GM12878 (cell line): ENCODE measurements at regions not wholly inside any gene's neighbourhood (a gene's known extent, or its start where the extent isn't known, plus 50 kb on each side); places are given as distances from the start of the nearest gene placed in this dataset.

ENCODE experiments used
- ATAC-seq: fragments of 200-7000 bp; cut with Tn5 transposase; 3 replicates; pipeline ENCODE4 v1.9.1; 2020; ENCODE audit warnings: mild to moderate bottlenecking, moderate library complexity
- BruUV-seq: library from RNA; stranded (reverse); fragments of 400-500 nt; replicated peaks from 2 replicates; lab custom pipeline; 2021; lab: Mats Ljungman, UMichigan
- CTCF ChIA-PET: fragments of 300-600 bp; sonication (Branson Sonifier 250); formaldehyde crosslinking; extraction: SDS; loops from one replicate; lab custom pipeline; 2021; ENCODE audit warnings: inconsistent platforms; lab: Yijun Ruan, JAX
- POLR2A ChIA-PET: fragments of 350-600 bp; formaldehyde crosslinking; extraction: SDS; loops from one replicate; lab custom pipeline; 2021; ENCODE audit warnings: inconsistent platforms; lab: Charles Lee
- RAD21 ChIA-PET: fragments of 300-600 bp; sonication (Branson Sonifier 250); formaldehyde crosslinking; loops from one replicate; lab custom pipeline; 2023; ENCODE audit warnings: antibody characterized with exemption; ENCODE audit not compliant: unreplicated experiment; lab: Charles Lee
- SMC1A ChIA-PET: fragments of 300-600 bp; sonication (Branson Sonifier 250); formaldehyde crosslinking; loops from one replicate; lab custom pipeline; 2023; ENCODE audit not compliant: unreplicated experiment, uncharacterized antibody; lab: Charles Lee
- DNase-seq: peaks from one replicate; pipeline ENCODE4 v3.0.0-alpha.2; 2011; ENCODE audit warnings: low read depth, low spot score
- FAIRE-seq: peaks from 3 replicates; lab custom pipeline; 2011; peaks lifted over from hg19 to GRCh38; lab: Jason Lieb, UNC
- H2AFZ ChIP-seq: 2 replicates; pipeline ENCODE4 v1.6.0; 2011; ENCODE audit warnings: low read depth, low read length, control low read depth; ENCODE audit not compliant: control insufficient read depth
- H3K27ac ChIP-seq: 2 replicates; pipeline ENCODE4 v1.5.1; 2011; ENCODE audit warnings: control low read depth; ENCODE audit not compliant: control insufficient read depth, insufficient read depth
- H3K27me3 ChIP-seq, 2 experiments: replicated peaks in 1 of 2; 2 replicates each; pipeline versions ENCODE4 v1.6.0 to v1.6.1; 2011; ENCODE audit warnings: low read length in 1 of 2; ENCODE audit not compliant: control insufficient read depth in 2 of 2, insufficient read depth in 2 of 2
- H3K36me3 ChIP-seq, 2 experiments: 2 replicates each; pipeline ENCODE4 v1.5.1; 2011; ENCODE audit warnings: low read length in 1 of 2; ENCODE audit not compliant: control insufficient read depth in 2 of 2, insufficient read depth in 2 of 2
- H3K4me1 ChIP-seq: 2 replicates; pipeline ENCODE4 v1.6.1; 2011; ENCODE audit warnings: mild to moderate bottlenecking, low read length, moderate library complexity, mixed read lengths; ENCODE audit not compliant: control insufficient read depth, insufficient read depth
- H3K4me2 ChIP-seq: 2 replicates; pipeline ENCODE4 v1.6.0; 2011; ENCODE audit warnings: control low read depth; ENCODE audit not compliant: control insufficient read depth, insufficient read depth
- H3K4me3 ChIP-seq: fragments of 200-600 bp; sonication (generic); 2 replicates; pipeline ENCODE4 v1.5.1; 2016
- H3K79me2 ChIP-seq: 2 replicates; pipeline ENCODE4 v1.6.0; 2011; ENCODE audit warnings: low read length; ENCODE audit not compliant: control insufficient read depth, insufficient read depth
- H3K9ac ChIP-seq: 2 replicates; pipeline ENCODE4 v1.8.0; 2011; ENCODE audit warnings: low read length, control low read depth, mixed read lengths; ENCODE audit not compliant: control insufficient read depth, insufficient read depth
- H3K9me3 ChIP-seq: replicated peaks from 3 replicates; pipeline ENCODE4 v1.5.1; 2011; ENCODE audit warnings: mild to moderate bottlenecking, low read length; ENCODE audit not compliant: control insufficient read depth, insufficient read depth
- H4K20me1 ChIP-seq: 2 replicates; pipeline ENCODE4 v1.6.0; 2011; ENCODE audit not compliant: control insufficient read depth, insufficient read depth
- CTCF ChIP-seq, 3 experiments: IDR thresholded peaks in 2 of 3; conservative IDR thresholded peaks in 1 of 3; 2 replicates each; pipeline ENCODE4 v1.5.1; 2011; ENCODE audit warnings: low read depth in 3 of 3, low read length in 3 of 3, mild to moderate bottlenecking in 3 of 3, control low read depth in 2 of 3, moderate library complexity in 2 of 3, inconsistent platforms in 1 of 3, mixed read lengths in 1 of 3; ENCODE audit not compliant: control insufficient read depth in 2 of 3, insufficient read depth in 1 of 3; ENCODE audit errors: extremely low read depth in 1 of 3
- IRF3 ChIP-seq: fragments of 450-650 bp; IDR thresholded peaks from 2 replicates; pipeline ENCODE4 v1.6.1; 2014; ENCODE audit warnings: mild to moderate bottlenecking
- SMC3 ChIP-seq: IDR thresholded peaks from 2 replicates; pipeline ENCODE4 v1.6.1; 2011; ENCODE audit warnings: low read length, improper control_type of control experiment, borderline replicate concordance
- SUPT20H ChIP-seq: IDR thresholded peaks from 2 replicates; pipeline ENCODE4 v1.6.1; 2011; ENCODE audit warnings: low read depth, mild to moderate bottlenecking, low read length, moderate library complexity, borderline replicate concordance; ENCODE audit not compliant: control insufficient read depth
- WRNIP1 ChIP-seq: IDR thresholded peaks from 2 replicates; pipeline ENCODE4 v1.6.1; 2011; ENCODE audit warnings: low read depth, low read length, improper control_type of control experiment, borderline replicate concordance
- WGBS: methylation state at CpG from one replicate; pipeline ENCODE4 v1.1.6; 2016; ENCODE audit warnings: low lambda C conversion rate; ENCODE audit not compliant: insufficient replicate concordance, insufficient coverage; ENCODE audit errors: missing lambda C conversion rate; 5-methylcytosine and 5-hydroxymethylcytosine counted together
- in situ Hi-C: fragments of 300-500 bp; cut with MboI; formaldehyde crosslinking; loops from 9 replicates; pipeline ENCODE4 v1.14.3; 2018; ENCODE audit warnings: mixed read lengths
- intact Hi-C: fragments of 100-400 bp; cut with micrococcal nuclease; formaldehyde crosslinking; loops from one replicate; pipeline ENCODE4 v1.14.2; 2022; ENCODE audit not compliant: unreplicated experiment

- RAD21 ChIA-PET = interaction anchor here (1.0 to 2.6 kb wide), 4 partner anchors 8 to 129 kb away, joined by 3 to 12 read pairs (median 4); no protein-coding TSS in a partner anchor
- Histone ChIP-seq H3K4me2 (no peak overlapping the region), H3K36me3 (no peaks in the 10 kb centered on the region), H3K79me2 (no peaks in the 10 kb centered on the region), H3K4me3 (no peak overlapping the region), H3K27me3 (no peaks in the 10 kb centered on the region), H3K9me3 (no peaks in the 10 kb centered on the region), H3K27ac (no peak overlapping the region), H3K9ac (no peak overlapping the region), H4K20me1 (no peaks in the 10 kb centered on the region), H2AFZ (no peak overlapping the region), H3K4me1 (no peaks in the 10 kb centered on the region)
- intact Hi-C loops = loop anchor here (10.0 kb wide), 1 partner anchor 1270 kb away; the partner anchor contains the start of gene TMTC2
- in situ Hi-C loops = no loop called here
- CTCF ChIA-PET = interaction anchor here (1.0 to 4.0 kb wide), 8 partner anchors 14 to 132 kb away, joined by 3 to 25 read pairs (median 3); no protein-coding TSS in a partner anchor
- BruUV-seq = no TSS peak
- POLR2A ChIA-PET = no interaction called here
- no peak for FAIRE-seq
- TF ChIP-seq WRNIP1 (no peak), SMC3 (peak; percentile 15; the same call in 1 of the 2 replicates), IRF3 (no peak), SUPT20H (no peak), CTCF (IDR thresholded peaks at IDR 0.05 in 2 of 3, conservative IDR thresholded peaks at IDR 0.05 in 1 of 3; ENCODE audit: control insufficient read depth in 2 of 3, extremely low read depth in 1 of 3, insufficient read depth in 1 of 3, low read depth in 3 of 3, low read length in 3 of 3) (peak in 2 of 3 experiments; percentile 19 to 31; a peak in 2 of 6 replicates)
- SMC1A ChIA-PET = interaction anchor here (0.6 to 1.1 kb wide), 3 partner anchors 8 to 19 kb away, joined by 3 to 5 read pairs (median 3); no protein-coding TSS in a partner anchor
- ATAC-seq = peak; percentile 59
- WGBS = 15% methylated on average over 3 of the region's 3 CpGs
- no peak for DNase-seq
Observed at GRCh38 chr12:83954956-83955601, 957.5 kb downstream of the SLC6A15 start.
